Stimulated activated CD4-positive, alpha-beta T cell treated with anti-CD3 and anti-CD28 coated beads, Interleukin-12 subunit alpha, Interleukin-12 subunit beta, amount 100 ng/mL, for 4 hours (primary cell): ENCODE measurements at regions not wholly inside any gene's neighbourhood (a gene's known extent, or its start where the extent isn't known, plus 50 kb on each side); places are given as distances from the start of the nearest gene placed in this dataset.

Experiments used
- DNase-seq: peaks from one replicate; pipeline ENCODE4 v3.0.0-alpha.2; 2020

DNA sequence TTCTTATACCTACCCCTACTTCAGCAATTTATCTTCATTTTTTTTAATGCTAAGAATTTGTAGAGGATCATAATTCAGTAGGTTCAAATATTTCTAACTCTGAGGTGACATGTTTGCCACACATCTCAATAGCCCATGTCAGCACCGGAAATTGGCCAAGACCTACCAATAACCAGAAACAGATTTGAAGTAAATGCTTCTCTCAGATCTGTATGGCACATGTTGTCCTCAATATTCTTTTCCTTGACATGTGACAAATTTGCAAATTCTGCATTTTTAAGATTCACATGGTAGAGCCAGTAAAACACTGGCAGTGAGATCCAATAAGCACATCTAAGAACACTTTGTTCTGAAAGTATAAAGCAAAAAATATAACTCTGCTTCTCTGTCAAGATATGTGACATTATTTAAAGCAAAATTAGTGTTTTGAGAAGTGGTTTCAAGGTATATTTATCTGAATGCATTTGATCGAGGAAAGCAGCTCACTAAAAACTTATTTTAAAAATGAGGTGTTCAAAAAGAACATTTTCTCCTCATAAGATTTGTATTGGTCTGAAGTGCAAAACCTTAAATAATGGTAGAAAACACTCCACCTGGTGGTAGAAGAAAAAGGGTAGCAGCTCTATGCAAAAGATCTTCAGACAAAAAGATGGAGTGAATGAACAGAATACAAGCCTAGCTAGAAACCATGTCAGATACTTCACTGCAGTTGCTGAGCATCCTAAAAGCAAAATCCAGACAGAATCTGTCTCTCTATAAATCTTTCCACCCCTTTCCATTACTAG lies 513.8 kb upstream of the FAM241A start:
- no peak for DNase-seq

GRCh38 chr4:111632641-111633151 lies 512.6 kb upstream of the FAM241A start:
- DNase-seq = no peak

- DNase-seq = no peak
Observed at GRCh38 chr4:111633663-111634266, 511.5 kb upstream of the FAM241A start.

DNA sequence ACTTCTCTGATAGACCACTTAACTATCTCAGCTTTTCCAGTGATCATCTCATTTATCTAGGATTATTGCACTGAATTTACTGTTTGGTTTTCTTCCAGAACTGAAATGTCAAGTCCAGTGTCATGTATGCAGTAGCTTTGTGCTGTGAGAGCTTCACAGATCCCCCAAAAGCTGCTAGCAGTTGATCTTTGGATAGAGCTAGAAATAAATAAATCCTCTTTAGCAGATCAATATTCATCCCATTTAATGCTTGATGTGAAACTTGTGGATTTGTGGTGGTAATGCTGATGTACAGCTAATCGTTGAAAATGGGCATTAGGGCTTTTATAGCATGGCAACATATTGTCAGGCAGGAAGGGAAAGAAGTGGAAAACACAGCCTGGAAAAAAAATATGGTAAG lies 509.6 kb upstream of the FAM241A start:
- no peak for DNase-seq

GRCh38 chr4:111636961-111637585 lies 508.2 kb upstream of the FAM241A start:
- DNase-seq = no peak

GRCh38 chr4:111639120-111639690 lies 506.0 kb upstream of the FAM241A start:
- DNase-seq = no peak

GRCh38 chr4:111639876-111640275 lies 505.4 kb upstream of the FAM241A start:
- DNase-seq = no peak

- DNase-seq = no peak
Observed at GRCh38 chr4:111641813-111642579, 503.3 kb upstream of the FAM241A start.

DNA sequence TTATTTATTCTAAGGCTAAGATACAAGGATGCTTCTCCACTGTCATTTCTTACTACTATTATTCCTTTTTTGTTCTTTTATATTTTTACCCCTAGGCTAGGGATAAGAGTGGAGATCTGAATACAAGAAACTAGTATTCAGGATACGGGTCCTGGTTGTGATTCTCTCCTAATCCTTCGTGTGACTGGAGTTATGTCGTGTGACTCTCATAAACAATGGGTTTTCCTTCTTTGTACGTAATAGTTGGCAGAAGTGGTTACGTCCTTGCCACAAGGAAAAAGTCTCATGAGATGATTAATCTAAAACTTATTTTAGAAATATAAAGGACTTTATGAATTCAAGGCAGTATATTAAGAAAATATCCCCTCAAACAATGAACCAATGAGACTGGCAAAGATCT lies 497.2 kb upstream of the FAM241A start:
- DNase-seq = no peak

GRCh38 chr4:111649308-111649707 lies 495.9 kb upstream of the FAM241A start:
- DNase-seq = no peak

- DNase-seq = no peak
Observed at GRCh38 chr4:111650146-111650545, 495.1 kb upstream of the FAM241A start.

- no peak for DNase-seq
Observed at GRCh38 chr4:111650674-111651086, 494.6 kb upstream of the FAM241A start.

GRCh38 chr4:111652236-111652635 lies 493.0 kb upstream of the FAM241A start:
- no peak for DNase-seq

GRCh38 chr4:111652986-111653385 lies 492.3 kb upstream of the FAM241A start:
- no peak for DNase-seq

DNA sequence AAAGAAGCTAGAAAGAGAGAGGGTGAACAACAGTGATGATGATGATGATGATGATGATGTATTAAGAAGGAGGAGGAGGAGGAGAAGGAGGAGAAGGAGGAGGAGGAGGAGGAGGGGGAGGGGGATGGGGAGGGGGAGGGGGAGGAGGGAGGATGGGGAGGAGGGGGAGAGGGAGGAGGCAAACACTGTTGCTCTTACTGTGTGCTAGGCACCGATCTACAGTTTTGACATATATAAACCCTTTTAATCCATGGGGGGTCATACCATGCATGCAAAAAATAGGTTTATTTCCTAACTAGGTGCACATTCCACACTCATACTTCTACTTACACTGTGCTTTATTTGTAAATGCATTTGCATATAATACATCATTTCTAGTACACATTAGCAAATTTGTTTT lies 482.8 kb upstream of the FAM241A start:
- DNase-seq = no peak

DNA sequence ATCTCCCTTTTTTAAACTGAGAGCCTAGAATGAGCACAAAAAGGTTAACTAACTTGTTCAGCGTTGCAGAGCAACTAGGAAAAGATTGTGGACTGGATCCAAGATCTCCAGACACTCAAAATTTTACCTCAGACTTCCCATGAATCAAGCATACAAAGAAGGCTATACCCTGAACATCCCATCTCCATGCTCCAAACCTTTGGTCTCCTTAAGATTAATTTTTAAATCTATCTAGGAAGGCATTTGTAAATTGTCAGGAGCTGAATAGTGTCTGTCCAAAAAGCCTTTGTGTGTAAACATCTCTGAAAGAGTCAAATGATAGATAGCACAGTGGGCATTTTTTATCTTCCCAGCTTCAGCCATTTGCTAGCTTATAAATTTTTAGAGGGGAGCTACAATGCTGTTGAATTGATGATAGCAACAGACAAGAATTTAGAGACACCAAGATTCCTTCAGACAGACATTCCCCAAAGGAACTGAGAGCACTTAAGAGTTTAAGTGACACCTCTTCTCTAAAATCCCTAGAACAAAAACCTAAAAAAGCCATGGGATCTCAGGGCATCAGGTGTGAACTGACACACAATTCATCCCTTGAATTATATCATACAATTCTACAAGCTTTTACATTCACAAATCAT lies 480.8 kb upstream of the FAM241A start:
- no peak for DNase-seq

DNA sequence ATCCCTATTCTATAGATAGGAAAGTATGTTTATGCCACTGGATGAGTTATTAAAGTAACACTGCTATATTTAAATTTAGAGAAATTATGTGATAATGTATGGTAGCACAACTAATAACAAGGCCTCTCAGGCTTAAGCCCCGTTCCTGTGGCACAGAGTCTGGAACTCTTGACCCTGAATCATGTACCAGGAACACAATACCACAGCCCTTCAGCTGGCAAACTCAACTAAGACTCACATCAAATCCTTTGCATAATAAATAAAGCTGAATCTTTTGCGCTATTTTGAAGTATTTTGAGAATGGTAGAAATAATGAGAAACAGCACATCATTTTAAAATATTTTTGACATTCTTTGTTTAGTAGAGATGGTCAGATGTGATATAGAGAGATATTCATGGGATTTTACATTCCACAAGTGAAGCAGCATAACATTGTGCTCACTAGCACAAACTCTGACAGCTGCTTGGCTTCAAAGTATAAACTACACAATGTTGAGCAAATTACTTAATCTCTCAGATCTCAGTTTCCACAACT lies 478.4 kb upstream of the FAM241A start:
- DNase-seq = no peak

DNA sequence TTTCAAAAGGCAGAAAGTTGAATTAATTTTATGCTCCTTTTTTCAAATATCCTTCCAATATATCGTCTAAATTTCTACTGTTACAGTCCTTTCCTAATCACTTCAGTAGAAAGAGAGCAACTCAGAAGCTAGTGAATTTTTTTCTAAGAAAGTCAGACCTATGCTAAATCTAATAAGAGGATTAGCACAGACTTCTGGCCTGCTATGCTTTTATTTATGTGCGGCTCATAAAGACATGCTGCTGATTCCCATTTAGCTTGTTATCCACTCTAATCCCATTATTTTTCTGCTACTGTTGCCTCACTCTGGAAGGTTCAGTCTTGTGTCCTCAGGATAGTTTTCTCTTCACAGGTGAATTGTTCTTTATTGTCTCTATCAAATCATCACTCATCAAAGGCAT lies 473.5 kb upstream of the FAM241A start:
- no peak for DNase-seq

- DNase-seq = no peak
Observed at GRCh38 chr4:111675746-111676145, 469.5 kb upstream of the FAM241A start.

- no peak for DNase-seq
Observed at GRCh38 chr4:111676533-111676932, 468.7 kb upstream of the FAM241A start.

- DNase-seq = no peak
Observed at GRCh38 chr4:111678479-111678878, 466.8 kb upstream of the FAM241A start.

GRCh38 chr4:111678908-111679307 lies 466.3 kb upstream of the FAM241A start:
- no peak for DNase-seq
